ENCODE measurements at regions not wholly inside any gene's neighbourhood (a gene's known extent, or its start where the extent isn't known, plus 50 kb on each side); places are given as distances from the start of the nearest gene placed in this dataset.

GRCh38 chr11:115965767-115966504 lies 461.7 kb upstream of the CADM1 start:
- no peaks in the 10 kb centered on the region for H3K27me3 ChIP-seq (ENCODE audit: control insufficient read depth in 2 of 2, insufficient read depth in 1 of 2, low read length in 1 of 2)
- 90% methylated on average over 13 of the region's 13 CpGs for WGBS
- no peak for DNase-seq (ENCODE audit: low read depth in 6 of 9, low spot score in 9 of 9)
- no peaks in the 10 kb centered on the region for H3K4me1 ChIP-seq (ENCODE audit: control insufficient read depth in 2 of 2, insufficient read depth in 2 of 2, low read length in 2 of 2)
- no peaks in the 10 kb centered on the region for H3K36me3 ChIP-seq (ENCODE audit: control insufficient read depth in 2 of 2, insufficient read depth in 2 of 2, low read length in 1 of 2)
- H3K4me3 ChIP-seq (ENCODE audit: low read length in 2 of 2) = no peak overlapping the region
- no peaks in the 10 kb centered on the region for H3K9me3 ChIP-seq (ENCODE audit: control insufficient read depth in 2 of 2, insufficient read depth in 1 of 2, low read length in 1 of 2)
- H3K27ac ChIP-seq (ENCODE audit: low read depth in 1 of 2, low read length in 1 of 2) = no peak overlapping the region

GRCh38 chr11:115964091-115964490 lies 459.9 kb upstream of the CADM1 start:
- Histone ChIP-seq H3K36me3 (ENCODE audit: control insufficient read depth in 2 of 2, insufficient read depth in 2 of 2, low read length in 1 of 2) (no peaks in the 10 kb centered on the region), H3K9me3 (ENCODE audit: control insufficient read depth in 2 of 2, insufficient read depth in 1 of 2, low read length in 1 of 2) (no peaks in the 10 kb centered on the region), H3K27ac (ENCODE audit: low read depth in 1 of 2, low read length in 1 of 2) (no peak overlapping the region), H3K4me3 (ENCODE audit: low read length in 2 of 2) (no peak overlapping the region), H3K4me1 (ENCODE audit: control insufficient read depth in 2 of 2, insufficient read depth in 2 of 2, low read length in 2 of 2) (no peaks in the 10 kb centered on the region), H3K27me3 (ENCODE audit: control insufficient read depth in 2 of 2, insufficient read depth in 1 of 2, low read length in 1 of 2) (no peaks in the 10 kb centered on the region)
- no peak for DNase-seq (ENCODE audit: low read depth in 6 of 9, low spot score in 9 of 9)
- 95% methylated on average over 2 of the region's 2 CpGs for WGBS

DNA sequence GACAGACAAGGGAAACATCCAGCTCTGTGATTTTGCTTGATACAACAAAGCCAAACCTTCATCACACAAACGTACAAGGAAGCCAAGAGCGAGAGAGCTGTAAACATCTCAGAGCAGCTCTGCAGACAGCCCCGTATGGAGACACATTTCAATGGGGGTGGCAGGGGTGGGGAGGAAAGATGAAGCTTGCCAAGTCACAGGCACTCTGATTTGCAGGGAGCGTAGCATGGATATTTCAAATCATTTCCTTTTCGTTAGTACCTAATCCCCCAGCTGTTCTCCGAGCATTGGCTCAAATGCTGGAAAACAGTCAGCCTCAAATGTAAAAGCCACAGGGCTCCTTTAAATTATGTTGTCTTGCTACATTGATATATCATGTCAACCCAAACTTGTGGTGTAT lies 458.9 kb upstream of the CADM1 start:
- no peak overlapping the region for H3K4me3 ChIP-seq (ENCODE audit: low read length in 2 of 2)

GRCh38 chr11:115961159-115962003 lies 457.2 kb upstream of the CADM1 start:
- Histone ChIP-seq H3K4me1 (ENCODE audit: control insufficient read depth in 2 of 2, insufficient read depth in 2 of 2, low read length in 2 of 2) (no peaks in the 10 kb centered on the region), H3K36me3 (ENCODE audit: control insufficient read depth in 2 of 2, insufficient read depth in 2 of 2, low read length in 1 of 2) (no peaks in the 10 kb centered on the region), H3K9me3 (ENCODE audit: control insufficient read depth in 2 of 2, insufficient read depth in 1 of 2, low read length in 1 of 2) (no peaks in the 10 kb centered on the region), H3K4me3 (ENCODE audit: low read length in 2 of 2) (no peak overlapping the region), H3K27me3 (ENCODE audit: control insufficient read depth in 2 of 2, insufficient read depth in 1 of 2, low read length in 1 of 2) (no peaks in the 10 kb centered on the region), H3K27ac (ENCODE audit: low read depth in 1 of 2, low read length in 1 of 2) (no peak overlapping the region)
- no peak for DNase-seq (ENCODE audit: low read depth in 6 of 9, low spot score in 9 of 9)
- WGBS = 69% methylated on average over 11 of the region's 11 CpGs

More for the DNA sequence above, 458.9 kb upstream of the CADM1 start:
- Histone ChIP-seq H3K36me3 (ENCODE audit: control insufficient read depth in 2 of 2, insufficient read depth in 2 of 2, low read length in 1 of 2) (no peaks in the 10 kb centered on the region), H3K27ac (ENCODE audit: low read depth in 1 of 2, low read length in 1 of 2) (no peak overlapping the region), H3K27me3 (ENCODE audit: control insufficient read depth in 2 of 2, insufficient read depth in 1 of 2, low read length in 1 of 2) (no peaks in the 10 kb centered on the region), H3K4me1 (ENCODE audit: control insufficient read depth in 2 of 2, insufficient read depth in 2 of 2, low read length in 2 of 2) (no peaks in the 10 kb centered on the region), H3K9me3 (ENCODE audit: control insufficient read depth in 2 of 2, insufficient read depth in 1 of 2, low read length in 1 of 2) (no peaks in the 10 kb centered on the region)
- 78% methylated on average over 6 of the region's 6 CpGs for WGBS
- no peak for DNase-seq (ENCODE audit: low read depth in 6 of 9, low spot score in 9 of 9)

DNA sequence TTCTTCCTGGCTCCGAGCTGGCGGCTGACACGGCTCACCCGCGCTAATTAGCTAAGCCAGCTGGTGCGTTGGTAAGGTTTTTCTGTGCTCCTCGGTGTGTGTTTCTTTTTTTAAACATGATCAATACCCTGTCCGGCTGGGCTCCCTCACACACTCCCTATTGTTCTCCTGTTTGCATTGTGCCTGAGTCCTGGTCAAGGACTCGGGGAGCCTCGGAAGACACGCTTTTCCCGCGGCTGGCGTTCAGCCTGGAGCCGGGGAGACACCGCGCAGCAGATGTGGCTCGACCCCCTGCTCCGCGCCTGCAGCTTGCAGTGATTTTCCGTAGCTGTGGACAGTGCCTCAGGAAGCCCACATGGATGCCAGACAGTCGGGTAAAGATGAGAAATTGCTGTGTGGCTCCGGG lies 454.9 kb upstream of the CADM1 start:
- H3K36me3 ChIP-seq (ENCODE audit: control insufficient read depth in 2 of 2, insufficient read depth in 2 of 2, low read length in 1 of 2) = no peaks in the 10 kb centered on the region
- no peaks in the 10 kb centered on the region for H3K9me3 ChIP-seq (ENCODE audit: control insufficient read depth in 2 of 2, insufficient read depth in 1 of 2, low read length in 1 of 2)
- H3K27me3 ChIP-seq (ENCODE audit: control insufficient read depth in 2 of 2, insufficient read depth in 1 of 2, low read length in 1 of 2) = no peaks in the 10 kb centered on the region
- H3K4me3 ChIP-seq (ENCODE audit: low read length in 2 of 2) = no peak overlapping the region
- H3K4me1 ChIP-seq (ENCODE audit: control insufficient read depth in 2 of 2, insufficient read depth in 2 of 2, low read length in 2 of 2) = no peaks in the 10 kb centered on the region
- no peak for DNase-seq (ENCODE audit: low read depth in 6 of 9, low spot score in 9 of 9)
- WGBS = 81% methylated on average over 23 of the region's 23 CpGs
- H3K27ac ChIP-seq (ENCODE audit: low read depth in 1 of 2, low read length in 1 of 2) = no peak overlapping the region

DNA sequence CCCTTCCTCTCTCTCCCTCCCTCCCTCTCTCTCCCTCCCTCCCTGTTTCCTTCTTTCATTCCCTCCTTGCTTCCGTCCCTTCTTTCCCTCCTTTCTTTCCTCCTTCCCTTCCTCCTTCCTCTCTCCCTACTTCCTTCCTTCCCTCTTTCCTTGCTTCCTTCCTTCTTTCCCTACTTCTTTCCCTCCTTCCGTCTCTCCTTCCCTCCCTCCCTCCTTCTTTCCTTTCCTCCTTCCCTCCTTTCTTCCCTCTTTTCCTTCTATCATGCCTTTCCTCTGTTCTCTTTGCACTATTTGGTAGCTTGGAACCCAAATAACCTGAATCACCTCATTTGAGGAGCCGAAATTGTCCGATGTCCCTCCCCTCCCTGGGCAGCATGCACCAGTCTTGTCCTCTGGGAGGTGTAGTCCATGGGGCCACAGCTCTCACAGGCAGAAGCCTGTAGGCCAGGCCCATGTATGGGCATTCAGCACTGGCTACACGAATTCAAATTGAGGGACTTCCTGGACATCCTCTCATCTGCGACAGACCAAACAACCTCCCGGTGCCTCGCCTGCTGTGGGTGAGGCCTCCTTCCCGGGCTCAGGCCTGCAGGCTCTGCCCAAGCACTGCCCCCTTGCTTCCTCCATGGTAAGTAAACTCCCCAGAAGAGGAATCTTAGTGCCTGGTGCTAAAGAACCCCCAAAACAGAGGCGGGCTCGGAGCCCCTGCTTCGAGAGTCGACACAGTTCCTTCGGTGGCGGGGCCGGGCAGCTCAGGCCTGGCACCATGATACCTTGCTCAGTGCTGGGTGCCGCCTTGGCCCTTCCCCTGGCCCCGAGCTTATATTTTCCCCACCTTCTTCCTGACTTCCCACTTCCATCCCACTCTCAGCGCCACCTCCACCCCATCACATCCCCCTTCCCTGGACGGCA lies 454.1 kb upstream of the CADM1 start:
- no peak for DNase-seq (ENCODE audit: low read depth in 6 of 9, low spot score in 9 of 9)
- WGBS = 85% methylated on average over 20 of the region's 20 CpGs
- Histone ChIP-seq H3K9me3 (ENCODE audit: control insufficient read depth in 2 of 2, insufficient read depth in 1 of 2, low read length in 1 of 2) (no peaks in the 10 kb centered on the region), H3K4me1 (ENCODE audit: control insufficient read depth in 2 of 2, insufficient read depth in 2 of 2, low read length in 2 of 2) (no peaks in the 10 kb centered on the region), H3K27ac (ENCODE audit: low read depth in 1 of 2, low read length in 1 of 2) (no peak overlapping the region), H3K27me3 (ENCODE audit: control insufficient read depth in 2 of 2, insufficient read depth in 1 of 2, low read length in 1 of 2) (no peaks in the 10 kb centered on the region), H3K36me3 (ENCODE audit: control insufficient read depth in 2 of 2, insufficient read depth in 2 of 2, low read length in 1 of 2) (no peaks in the 10 kb centered on the region), H3K4me3 (ENCODE audit: low read length in 2 of 2) (no peak overlapping the region)

DNA sequence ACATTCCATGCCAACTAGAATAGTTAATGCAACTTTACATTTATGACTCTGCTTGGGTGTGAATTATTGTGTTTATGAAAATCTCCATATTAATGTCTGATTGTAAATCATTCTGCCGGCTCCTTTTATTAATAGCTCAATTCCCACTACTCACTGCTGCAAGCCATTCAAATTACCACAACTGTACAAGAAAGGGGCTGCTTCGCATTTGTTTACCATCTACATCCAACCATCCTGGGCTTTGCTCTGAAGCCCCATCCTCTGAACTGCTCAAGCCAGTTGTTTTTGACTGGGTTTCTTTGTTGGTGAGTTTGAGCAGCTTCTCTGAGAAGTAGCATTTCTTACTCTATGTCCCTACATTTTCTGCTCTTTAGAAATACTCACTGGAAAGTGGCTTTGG lies 451.6 kb upstream of the CADM1 start:
- WGBS = 94% methylated on average over 2 of the region's 2 CpGs
- H3K4me1 ChIP-seq (ENCODE audit: control insufficient read depth in 2 of 2, insufficient read depth in 2 of 2, low read length in 2 of 2) = no peaks in the 10 kb centered on the region
- no peak overlapping the region for H3K27ac ChIP-seq (ENCODE audit: low read depth in 1 of 2, low read length in 1 of 2)
- no peaks in the 10 kb centered on the region for H3K36me3 ChIP-seq (ENCODE audit: control insufficient read depth in 2 of 2, insufficient read depth in 2 of 2, low read length in 1 of 2)
- peaks cover 0 to 5% of the 10 kb centered on the region in 2 donors for H3K9me3 ChIP-seq (ENCODE audit: control insufficient read depth in 2 of 2, insufficient read depth in 1 of 2, low read length in 1 of 2)
- DNase-seq (ENCODE audit: low read depth in 6 of 9, low spot score in 9 of 9) = no peak
- no peaks in the 10 kb centered on the region for H3K27me3 ChIP-seq (ENCODE audit: control insufficient read depth in 2 of 2, insufficient read depth in 1 of 2, low read length in 1 of 2)
- H3K4me3 ChIP-seq (ENCODE audit: low read length in 2 of 2) = no peak overlapping the region

GRCh38 chr11:115950660-115951059 lies 446.4 kb upstream of the CADM1 start:
- Histone ChIP-seq H3K27me3 (ENCODE audit: control insufficient read depth in 2 of 2, insufficient read depth in 1 of 2, low read length in 1 of 2) (no peaks in the 10 kb centered on the region), H3K27ac (ENCODE audit: low read depth in 1 of 2, low read length in 1 of 2) (no peak overlapping the region), H3K9me3 (ENCODE audit: control insufficient read depth in 2 of 2, insufficient read depth in 1 of 2, low read length in 1 of 2) (peaks cover 0 to 5% of the 10 kb centered on the region in 2 donors), H3K4me3 (ENCODE audit: low read length in 2 of 2) (no peak overlapping the region), H3K4me1 (ENCODE audit: control insufficient read depth in 2 of 2, insufficient read depth in 2 of 2, low read length in 2 of 2) (no peaks in the 10 kb centered on the region), H3K36me3 (ENCODE audit: control insufficient read depth in 2 of 2, insufficient read depth in 2 of 2, low read length in 1 of 2) (no peaks in the 10 kb centered on the region)
- WGBS = 93% methylated on average over 2 of the region's 2 CpGs
- no peak for DNase-seq (ENCODE audit: low read depth in 6 of 9, low spot score in 9 of 9)

Measured in thymus (tissue), 11 donors.